Panc1 (cell line): ENCODE measurements at regions not wholly inside any gene's neighbourhood (a gene's known extent, or its start where the extent isn't known, plus 50 kb on each side); places are given as distances from the start of the nearest gene placed in this dataset.

ENCODE experiments used
- ATAC-seq: fragments of 200-7000 bp; cut with Tn5 transposase; 2 replicates; pipeline ENCODE4 v1.9.1; 2020; ENCODE audit warnings: mild to moderate bottlenecking, moderate library complexity
- BruUV-seq: library from RNA; stranded (reverse); fragments of 400-500 nt; replicated peaks from 2 replicates; lab custom pipeline; 2021; lab: Mats Ljungman, UMichigan
- CTCF ChIA-PET: fragments of 300-600 bp; sonication (Branson Sonifier 250); formaldehyde crosslinking; loops from one replicate; lab custom pipeline; 2022; ENCODE audit warnings: antibody characterized with exemption; lab: Charles Lee
- POLR2A ChIA-PET: fragments of 300-600 bp; sonication (Branson Sonifier 250); formaldehyde crosslinking; loops from one replicate; lab custom pipeline; 2022; ENCODE audit warnings: antibody characterized with exemption; lab: Charles Lee
- DNase-seq: peaks from one replicate; pipeline ENCODE4 v3.0.0-alpha.2; 2010; ENCODE audit warnings: low read depth, low spot score
- H3K27ac ChIP-seq: 2 replicates; pipeline ENCODE4 v1.5.1; 2011; ENCODE audit warnings: mild to moderate bottlenecking, low read length, inconsistent platforms
- H3K27me3 ChIP-seq: fragments of 200-500 bp; sonication (Bioruptor generic); 2 replicates; pipeline ENCODE4 v1.6.0; 2014; ENCODE audit warnings: low read length, inconsistent platforms; ENCODE audit not compliant: control insufficient read depth, insufficient read depth
- H3K36me3 ChIP-seq: fragments of 200-500 bp; sonication (Bioruptor generic); 2 replicates; pipeline ENCODE4 v1.5.1; 2014; ENCODE audit warnings: inconsistent platforms, mild to moderate bottlenecking, low read length, moderate library complexity; ENCODE audit not compliant: control insufficient read depth, insufficient read depth
- H3K4me1 ChIP-seq: 2 replicates; pipeline ENCODE4 v1.5.1; 2011; ENCODE audit warnings: inconsistent platforms, mild to moderate bottlenecking, low read length, moderate library complexity; ENCODE audit not compliant: control insufficient read depth, insufficient read depth
- H3K4me3 ChIP-seq, 2 experiments: 2 replicates each; pipeline ENCODE4 v1.5.1; 2011 to 2012; ENCODE audit warnings: low read depth in 2 of 2, low read length in 2 of 2, mild to moderate bottlenecking in 2 of 2, inconsistent platforms in 1 of 2, moderate library complexity in 1 of 2
- H3K9me3 ChIP-seq: fragments of 200-500 bp; sonication (Bioruptor generic); 2 replicates; pipeline ENCODE4 v1.5.1; 2014; ENCODE audit warnings: low read depth, mild to moderate bottlenecking, inconsistent platforms, low read length, moderate library complexity; ENCODE audit not compliant: control insufficient read depth, insufficient read depth
- POLR2AphosphoS5 ChIP-seq: IDR thresholded peaks from 2 replicates; pipeline ENCODE4 v1.6.1; 2012; ENCODE audit warnings: mild to moderate bottlenecking, low read depth, low read length, moderate library complexity
- SIN3A ChIP-seq: IDR thresholded peaks from 2 replicates; pipeline ENCODE4 v1.6.1; 2012; ENCODE audit warnings: low read depth, mild to moderate bottlenecking, low read length, moderate library complexity, borderline replicate concordance; ENCODE audit not compliant: insufficient read depth
- TCF7L2 ChIP-seq: IDR thresholded peaks from 2 replicates; pipeline ENCODE4 v1.6.1; 2011; ENCODE audit warnings: mild to moderate bottlenecking, low read depth, low read length, inconsistent platforms
- in situ Hi-C: cut with HindIII; loops from 2 replicates; pipeline ENCODE4 v1.10.0; 2016; ENCODE audit warnings: low sequenced_read_pairs, low pct_unique_long_range_greater_than_20kb
- intact Hi-C: fragments of 100-400 bp; cut with micrococcal nuclease; formaldehyde crosslinking; loops from one replicate; pipeline ENCODE4 v1.10.0; 2022; ENCODE audit not compliant: unreplicated experiment
- TF ChIP-seq, protein P1 (sequence below), 2 experiments: IDR thresholded peaks; 2 replicates each; pipeline ENCODE4 v1.6.1; 2011 to 2012; ENCODE audit warnings: low read depth in 2 of 2, control low read depth in 1 of 2, low read length in 1 of 2, mild to moderate bottlenecking in 1 of 2, moderate library complexity in 1 of 2; ENCODE audit not compliant: insufficient read depth in 1 of 2
- TF ChIP-seq, protein P2 (sequence below): fragments of 450-650 bp; IDR thresholded peaks from 2 replicates; pipeline ENCODE4 v1.5.1; 2017; ENCODE audit warnings: mild to moderate bottlenecking

DNA sequence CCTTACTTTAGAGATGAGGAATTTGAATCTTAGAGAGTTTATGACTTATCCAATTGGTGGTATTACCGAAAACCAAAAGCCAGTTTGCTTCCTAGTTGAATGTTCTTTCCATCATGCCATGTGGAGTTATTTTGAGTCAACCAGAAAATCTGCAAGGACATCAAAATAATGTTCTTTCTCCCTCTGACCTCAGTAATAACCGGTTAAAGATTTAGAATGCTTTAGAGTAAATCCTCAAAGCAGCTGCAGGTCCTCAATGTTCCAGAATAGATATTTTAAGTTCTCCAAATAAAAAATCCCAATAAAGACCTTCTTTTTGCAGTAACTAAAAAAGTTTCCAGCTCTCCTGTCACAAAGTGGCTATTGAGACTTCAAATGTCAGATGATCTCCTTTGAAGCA, 396.6 kb downstream of the ADAMTS20 start:
- CTCF ChIA-PET, result no interaction called here
- ATAC-seq (no peak), DNase-seq (no peak)
- Histone ChIP-seq H3K4me3 (no peak overlapping the region), H3K36me3 (no peaks in the 10 kb centered on the region), H3K9me3 (no peaks in the 10 kb centered on the region), H3K27me3 (no peaks in the 10 kb centered on the region), H3K27ac (no peak overlapping the region), H3K4me1 (no peaks in the 10 kb centered on the region)
- intact Hi-C loops, result no loop called here
- TF ChIP-seq TCF7L2 (no peak), SIN3A (no peak), POLR2AphosphoS5 (no peak)
- TF ChIP-seq, protein P1, sequence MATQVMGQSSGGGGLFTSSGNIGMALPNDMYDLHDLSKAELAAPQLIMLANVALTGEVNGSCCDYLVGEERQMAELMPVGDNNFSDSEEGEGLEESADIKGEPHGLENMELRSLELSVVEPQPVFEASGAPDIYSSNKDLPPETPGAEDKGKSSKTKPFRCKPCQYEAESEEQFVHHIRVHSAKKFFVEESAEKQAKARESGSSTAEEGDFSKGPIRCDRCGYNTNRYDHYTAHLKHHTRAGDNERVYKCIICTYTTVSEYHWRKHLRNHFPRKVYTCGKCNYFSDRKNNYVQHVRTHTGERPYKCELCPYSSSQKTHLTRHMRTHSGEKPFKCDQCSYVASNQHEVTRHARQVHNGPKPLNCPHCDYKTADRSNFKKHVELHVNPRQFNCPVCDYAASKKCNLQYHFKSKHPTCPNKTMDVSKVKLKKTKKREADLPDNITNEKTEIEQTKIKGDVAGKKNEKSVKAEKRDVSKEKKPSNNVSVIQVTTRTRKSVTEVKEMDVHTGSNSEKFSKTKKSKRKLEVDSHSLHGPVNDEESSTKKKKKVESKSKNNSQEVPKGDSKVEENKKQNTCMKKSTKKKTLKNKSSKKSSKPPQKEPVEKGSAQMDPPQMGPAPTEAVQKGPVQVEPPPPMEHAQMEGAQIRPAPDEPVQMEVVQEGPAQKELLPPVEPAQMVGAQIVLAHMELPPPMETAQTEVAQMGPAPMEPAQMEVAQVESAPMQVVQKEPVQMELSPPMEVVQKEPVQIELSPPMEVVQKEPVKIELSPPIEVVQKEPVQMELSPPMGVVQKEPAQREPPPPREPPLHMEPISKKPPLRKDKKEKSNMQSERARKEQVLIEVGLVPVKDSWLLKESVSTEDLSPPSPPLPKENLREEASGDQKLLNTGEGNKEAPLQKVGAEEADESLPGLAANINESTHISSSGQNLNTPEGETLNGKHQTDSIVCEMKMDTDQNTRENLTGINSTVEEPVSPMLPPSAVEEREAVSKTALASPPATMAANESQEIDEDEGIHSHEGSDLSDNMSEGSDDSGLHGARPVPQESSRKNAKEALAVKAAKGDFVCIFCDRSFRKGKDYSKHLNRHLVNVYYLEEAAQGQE (IDR thresholded peaks at IDR 0.05; ENCODE audit: insufficient read depth in 1 of 2, low read depth in 2 of 2, low read length in 1 of 2), result no peak
- TF ChIP-seq, protein P2, sequence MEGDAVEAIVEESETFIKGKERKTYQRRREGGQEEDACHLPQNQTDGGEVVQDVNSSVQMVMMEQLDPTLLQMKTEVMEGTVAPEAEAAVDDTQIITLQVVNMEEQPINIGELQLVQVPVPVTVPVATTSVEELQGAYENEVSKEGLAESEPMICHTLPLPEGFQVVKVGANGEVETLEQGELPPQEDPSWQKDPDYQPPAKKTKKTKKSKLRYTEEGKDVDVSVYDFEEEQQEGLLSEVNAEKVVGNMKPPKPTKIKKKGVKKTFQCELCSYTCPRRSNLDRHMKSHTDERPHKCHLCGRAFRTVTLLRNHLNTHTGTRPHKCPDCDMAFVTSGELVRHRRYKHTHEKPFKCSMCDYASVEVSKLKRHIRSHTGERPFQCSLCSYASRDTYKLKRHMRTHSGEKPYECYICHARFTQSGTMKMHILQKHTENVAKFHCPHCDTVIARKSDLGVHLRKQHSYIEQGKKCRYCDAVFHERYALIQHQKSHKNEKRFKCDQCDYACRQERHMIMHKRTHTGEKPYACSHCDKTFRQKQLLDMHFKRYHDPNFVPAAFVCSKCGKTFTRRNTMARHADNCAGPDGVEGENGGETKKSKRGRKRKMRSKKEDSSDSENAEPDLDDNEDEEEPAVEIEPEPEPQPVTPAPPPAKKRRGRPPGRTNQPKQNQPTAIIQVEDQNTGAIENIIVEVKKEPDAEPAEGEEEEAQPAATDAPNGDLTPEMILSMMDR, result no peak
- POLR2A ChIA-PET, result no interaction called here
- in situ Hi-C loops, result no loop called here
- no TSS peak for BruUV-seq

DNA sequence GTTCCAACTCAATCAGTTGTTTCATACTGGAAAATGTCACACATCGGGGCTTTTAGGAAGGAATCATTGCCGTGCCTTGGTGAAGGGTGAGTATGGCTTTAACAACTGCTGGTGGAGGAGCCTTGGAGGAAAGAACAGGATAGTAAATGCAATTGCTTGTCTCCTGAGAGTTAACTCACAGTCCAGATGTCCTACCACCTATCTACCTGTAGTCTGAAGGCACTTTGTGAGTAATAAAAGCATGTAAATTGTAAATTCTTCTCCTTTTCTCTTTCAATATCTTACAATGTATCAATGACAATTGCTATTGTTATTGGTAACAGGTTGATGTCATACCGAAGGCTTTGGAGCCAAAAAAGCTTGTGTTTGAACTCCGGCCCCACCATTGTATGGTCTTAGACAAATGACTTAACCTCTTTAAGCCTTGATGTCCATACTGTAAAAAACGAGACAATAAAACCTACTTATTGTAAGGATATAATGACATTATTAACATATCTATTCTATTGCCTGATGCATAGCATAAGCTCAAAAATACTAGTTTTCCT, 397.4 kb downstream of the ADAMTS20 start:
- TF ChIP-seq POLR2AphosphoS5 (no peak), TCF7L2 (no peak), SIN3A (no peak)
- TF ChIP-seq, protein P2, result no peak
- TF ChIP-seq, protein P1 (IDR thresholded peaks at IDR 0.05; ENCODE audit: insufficient read depth in 1 of 2, low read depth in 2 of 2, low read length in 1 of 2), result no peak
- no peaks in the 10 kb centered on the region for H3K9me3 ChIP-seq
- no TSS peak for BruUV-seq
- in situ Hi-C loops, result no loop called here
- no peak overlapping the region for H3K27ac ChIP-seq
- intact Hi-C loops, result no loop called here
- no peak overlapping the region for H3K4me3 ChIP-seq
- no peaks in the 10 kb centered on the region for H3K27me3 ChIP-seq
- no peaks in the 10 kb centered on the region for H3K4me1 ChIP-seq
- ATAC-seq (no peak), DNase-seq (no peak)
- no peaks in the 10 kb centered on the region for H3K36me3 ChIP-seq
- ChIA-PET CTCF (no interaction called here), POLR2A (no interaction called here)
